ENCODE measurements at regions not wholly inside any gene's neighbourhood (a gene's known extent, or its start where the extent isn't known, plus 50 kb on each side); places are given as distances from the start of the nearest gene placed in this dataset.

GRCh38 chr2:182642328-182642727 lies 73.7 kb upstream of the DNAJC10 start:
- no peak for TF ChIP-seq CTCF (IDR thresholded peaks at IDR 0.05)
- no peak for TF ChIP-seq POLR2A (IDR thresholded peaks at IDR 0.05)
